ENCODE measurements at regions not wholly inside any gene's neighbourhood (a gene's known extent, or its start where the extent isn't known, plus 50 kb on each side); places are given as distances from the start of the nearest gene placed in this dataset.
"Not testable (repeated sequence)": the region's sequence is repeated elsewhere in the genome, so short reads cannot be mapped to it uniquely, and the experiment has no call there.

- Histone ChIP-seq H3K9ac (ENCODE audit: low read length) (no peak overlapping the region), H3K27me3 (ENCODE audit: control insufficient read depth, insufficient read depth, low read length) (no peaks in the 10 kb centered on the region), H3K36me3 (ENCODE audit: control insufficient read depth, low read depth, low read length) (no peaks in the 10 kb centered on the region), H3K4me1 (ENCODE audit: control insufficient read depth, low read depth, low read length) (peaks cover 9% of the 10 kb centered on the region), H3K4me3 (ENCODE audit: low read length) (no peak overlapping the region), H3K27ac (ENCODE audit: low read length) (no peak overlapping the region), H3K9me3 (ENCODE audit: control insufficient read depth, low read depth, low read length) (no peaks in the 10 kb centered on the region)
These were observed 138.4 kb upstream of the ZNF618 start for GRCh38 chr9:113737517-113738271.

- H3K4me1 ChIP-seq (ENCODE audit: control insufficient read depth, low read depth, low read length), result peaks cover 9% of the 10 kb centered on the region
- no peak overlapping the region for H3K27ac ChIP-seq (ENCODE audit: low read length)
- no peaks in the 10 kb centered on the region for H3K36me3 ChIP-seq (ENCODE audit: control insufficient read depth, low read depth, low read length)
- H3K9ac ChIP-seq (ENCODE audit: low read length), result no peak overlapping the region
- no peak overlapping the region for H3K4me3 ChIP-seq (ENCODE audit: low read length)
- no peaks in the 10 kb centered on the region for H3K9me3 ChIP-seq (ENCODE audit: control insufficient read depth, low read depth, low read length)
- H3K27me3 ChIP-seq (ENCODE audit: control insufficient read depth, insufficient read depth, low read length), result no peaks in the 10 kb centered on the region
These were observed 137.6 kb upstream of the ZNF618 start for GRCh38 chr9:113738496-113738892.

GRCh38 chr9:113738893-113739604 is 137.1 kb upstream of the ZNF618 start:
- no peaks in the 10 kb centered on the region for H3K36me3 ChIP-seq (ENCODE audit: control insufficient read depth, low read depth, low read length)
- no peak overlapping the region for H3K4me3 ChIP-seq (ENCODE audit: low read length)
- no peak overlapping the region for H3K27ac ChIP-seq (ENCODE audit: low read length)
- no peaks in the 10 kb centered on the region for H3K27me3 ChIP-seq (ENCODE audit: control insufficient read depth, insufficient read depth, low read length)
- no peak overlapping the region for H3K9ac ChIP-seq (ENCODE audit: low read length)
- H3K9me3 ChIP-seq (ENCODE audit: control insufficient read depth, low read depth, low read length), result no peaks in the 10 kb centered on the region
- peaks cover 9% of the 10 kb centered on the region for H3K4me1 ChIP-seq (ENCODE audit: control insufficient read depth, low read depth, low read length)

GRCh38 chr9:113739605-113740507 is 136.3 kb upstream of the ZNF618 start:
- not testable (repeated sequence) for H3K9me3 ChIP-seq (ENCODE audit: control insufficient read depth, low read depth, low read length); H3K4me1 ChIP-seq (ENCODE audit: control insufficient read depth, low read depth, low read length); H3K36me3 ChIP-seq (ENCODE audit: control insufficient read depth, low read depth, low read length); H3K27me3 ChIP-seq (ENCODE audit: control insufficient read depth, insufficient read depth, low read length); H3K27ac ChIP-seq (ENCODE audit: low read length); H3K4me3 ChIP-seq (ENCODE audit: low read length); H3K9ac ChIP-seq (ENCODE audit: low read length)

- not testable (repeated sequence) for H3K27ac ChIP-seq (ENCODE audit: low read length); H3K4me3 ChIP-seq (ENCODE audit: low read length); H3K36me3 ChIP-seq (ENCODE audit: control insufficient read depth, low read depth, low read length); H3K27me3 ChIP-seq (ENCODE audit: control insufficient read depth, insufficient read depth, low read length); H3K4me1 ChIP-seq (ENCODE audit: control insufficient read depth, low read depth, low read length); H3K9me3 ChIP-seq (ENCODE audit: control insufficient read depth, low read depth, low read length); H3K9ac ChIP-seq (ENCODE audit: low read length)
These were observed 135.3 kb upstream of the ZNF618 start for GRCh38 chr9:113740508-113741500.

- H3K4me1 ChIP-seq (ENCODE audit: control insufficient read depth, low read depth, low read length), result peaks cover 9% of the 10 kb centered on the region
- H3K9me3 ChIP-seq (ENCODE audit: control insufficient read depth, low read depth, low read length), result no peaks in the 10 kb centered on the region
- H3K4me3 ChIP-seq (ENCODE audit: low read length), result no peak overlapping the region
- no peak overlapping the region for H3K27ac ChIP-seq (ENCODE audit: low read length)
- no peaks in the 10 kb centered on the region for H3K36me3 ChIP-seq (ENCODE audit: control insufficient read depth, low read depth, low read length)
- no peaks in the 10 kb centered on the region for H3K27me3 ChIP-seq (ENCODE audit: control insufficient read depth, insufficient read depth, low read length)
- H3K9ac ChIP-seq (ENCODE audit: low read length), result no peak overlapping the region
These were observed 133.9 kb upstream of the ZNF618 start for GRCh38 chr9:113741886-113742854.

- H3K9ac ChIP-seq (ENCODE audit: low read length), result no peak overlapping the region
- no peaks in the 10 kb centered on the region for H3K27me3 ChIP-seq (ENCODE audit: control insufficient read depth, insufficient read depth, low read length)
- no peak overlapping the region for H3K27ac ChIP-seq (ENCODE audit: low read length)
- H3K36me3 ChIP-seq (ENCODE audit: control insufficient read depth, low read depth, low read length), result no peaks in the 10 kb centered on the region
- H3K4me1 ChIP-seq (ENCODE audit: control insufficient read depth, low read depth, low read length), result peaks cover 9% of the 10 kb centered on the region
- H3K9me3 ChIP-seq (ENCODE audit: control insufficient read depth, low read depth, low read length), result no peaks in the 10 kb centered on the region
- H3K4me3 ChIP-seq (ENCODE audit: low read length), result no peak overlapping the region
These were observed 133.2 kb upstream of the ZNF618 start for GRCh38 chr9:113742878-113743277.

GRCh38 chr9:113746486-113746885 is 129.6 kb upstream of the ZNF618 start:
- Histone ChIP-seq H3K27me3 (ENCODE audit: control insufficient read depth, insufficient read depth, low read length) (no peaks in the 10 kb centered on the region), H3K4me1 (ENCODE audit: control insufficient read depth, low read depth, low read length) (peaks cover 3% of the 10 kb centered on the region), H3K4me3 (ENCODE audit: low read length) (no peak overlapping the region), H3K27ac (ENCODE audit: low read length) (no peak overlapping the region), H3K36me3 (ENCODE audit: control insufficient read depth, low read depth, low read length) (no peaks in the 10 kb centered on the region), H3K9me3 (ENCODE audit: control insufficient read depth, low read depth, low read length) (no peaks in the 10 kb centered on the region), H3K9ac (ENCODE audit: low read length) (no peak overlapping the region)

- Histone ChIP-seq H3K4me3 (ENCODE audit: low read length) (no peak overlapping the region), H3K27me3 (ENCODE audit: control insufficient read depth, insufficient read depth, low read length) (no peaks in the 10 kb centered on the region), H3K27ac (ENCODE audit: low read length) (no peak overlapping the region), H3K36me3 (ENCODE audit: control insufficient read depth, low read depth, low read length) (no peaks in the 10 kb centered on the region), H3K9me3 (ENCODE audit: control insufficient read depth, low read depth, low read length) (no peaks in the 10 kb centered on the region), H3K9ac (ENCODE audit: low read length) (no peak overlapping the region), H3K4me1 (ENCODE audit: control insufficient read depth, low read depth, low read length) (no peaks in the 10 kb centered on the region)
These were observed 128.0 kb upstream of the ZNF618 start for GRCh38 chr9:113748135-113748534.
